ENCODE measurements at regions not wholly inside any gene's neighbourhood (a gene's known extent, or its start where the extent isn't known, plus 50 kb on each side); places are given as distances from the start of the nearest gene placed in this dataset.

GRCh38 chr9:90268613-90269012, 374.0 kb downstream of the DIRAS2 start:
- TF ChIP-seq POLR2A (IDR thresholded peaks at IDR 0.05) (no peak), CTCF (IDR thresholded peaks at IDR 0.05) (no peak)
